ENCODE measurements at regions not wholly inside any gene's neighbourhood (a gene's known extent, or its start where the extent isn't known, plus 50 kb on each side); places are given as distances from the start of the nearest gene placed in this dataset.

DNA sequence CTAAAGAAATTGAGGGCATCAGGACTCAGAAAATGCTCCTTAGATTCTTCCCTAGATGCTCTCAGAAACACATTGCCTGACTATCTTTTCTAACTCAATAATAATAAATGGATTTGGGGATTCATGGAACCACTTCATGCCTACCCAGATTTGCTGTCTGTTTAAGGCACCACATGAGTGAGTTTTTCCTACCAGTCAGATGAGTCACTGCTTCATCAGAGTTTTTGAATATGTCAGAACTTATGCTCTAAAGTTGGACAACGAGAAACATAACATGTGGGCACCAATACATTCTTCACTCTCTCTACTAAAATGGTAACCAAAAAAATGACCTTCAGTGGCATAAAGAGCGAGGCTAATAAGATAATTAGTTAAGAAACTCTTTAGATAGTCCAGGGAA is 1135.1 kb downstream of the TUSC7 start:
- no peak for TF ChIP-seq CTCF (IDR thresholded peaks at IDR 0.05)
- no peak for TF ChIP-seq POLR2A (IDR thresholded peaks at IDR 0.05)
